Liver (tissue), 8 donors: ENCODE measurements at regions not wholly inside any gene's neighbourhood (a gene's known extent, or its start where the extent isn't known, plus 50 kb on each side); places are given as distances from the start of the nearest gene placed in this dataset.

Source experiments
- DNase-seq: peaks from one replicate; pipeline ENCODE4 v3.0.0-alpha.2; 2017; ENCODE audit warnings: low spot score
- H3K27ac ChIP-seq, 2 donors: one replicate each; pipeline ENCODE4 v1.7.0; 2013; ENCODE audit warnings: inconsistent platforms in 2 of 2, low read length in 2 of 2, control low read depth in 1 of 2, low read depth in 1 of 2, mild to moderate bottlenecking in 1 of 2
- H3K27me3 ChIP-seq, 4 donors: one replicate each; pipeline versions ENCODE4 v1.6.1 to v1.7.0; 2013; ENCODE audit warnings: low read length in 3 of 4, inconsistent platforms in 1 of 4, mild to moderate bottlenecking in 1 of 4, moderate library complexity in 1 of 4; ENCODE audit not compliant: control insufficient read depth in 4 of 4, insufficient read depth in 4 of 4
- H3K36me3 ChIP-seq, 4 donors: one replicate each; pipeline versions ENCODE4 v1.6.1 to v1.7.0; 2013; ENCODE audit warnings: low read length in 3 of 4, mild to moderate bottlenecking in 3 of 4, low read depth in 1 of 4, moderate library complexity in 1 of 4; ENCODE audit not compliant: control insufficient read depth in 4 of 4, insufficient read depth in 3 of 4
- H3K4me1 ChIP-seq, 4 donors: one replicate each; pipeline versions ENCODE4 v1.6.1 to v1.7.0; 2013; ENCODE audit warnings: low read length in 3 of 4, mild to moderate bottlenecking in 3 of 4, moderate library complexity in 1 of 4; ENCODE audit not compliant: control insufficient read depth in 4 of 4, insufficient read depth in 4 of 4
- H3K4me3 ChIP-seq, 3 donors: one replicate each; pipeline versions ENCODE4 v1.6.1 to v1.7.0; 2013; ENCODE audit warnings: low read length in 3 of 3, control low read depth in 1 of 3, low read depth in 1 of 3, mild to moderate bottlenecking in 1 of 3
- H3K9ac ChIP-seq, 2 donors: one replicate each; pipeline ENCODE4 v1.7.0; 2013; ENCODE audit warnings: low read length in 2 of 2, mild to moderate bottlenecking in 2 of 2, moderate library complexity in 2 of 2, control low read depth in 1 of 2, low read depth in 1 of 2
- H3K9me3 ChIP-seq, 4 donors: one replicate each; pipeline versions ENCODE4 v1.6.1 to v1.7.0; 2013; ENCODE audit warnings: low read length in 3 of 4; ENCODE audit not compliant: control insufficient read depth in 4 of 4
- EGR1 ChIP-seq, 2 donors: IDR thresholded peaks; 2 replicates each; pipeline ENCODE4 v1.6.1; 2016 to 2018; ENCODE audit warnings: antibody characterized with exemption in 2 of 2, low read depth in 2 of 2
- FOXA1 ChIP-seq: IDR thresholded peaks from 2 replicates; pipeline ENCODE4 v1.6.1; 2016; ENCODE audit warnings: antibody characterized with exemption
- FOXA2 ChIP-seq: IDR thresholded peaks from 2 replicates; pipeline ENCODE4 v1.6.1; 2016; ENCODE audit warnings: antibody characterized with exemption
- GABPA ChIP-seq, 2 donors: IDR thresholded peaks in 1 of 2; conservative IDR thresholded peaks in 1 of 2; 2 replicates each; pipeline ENCODE4 v1.6.1; 2016; ENCODE audit warnings: antibody characterized with exemption in 2 of 2, mild to moderate bottlenecking in 1 of 2, moderate library complexity in 1 of 2
- HNF4A ChIP-seq, 2 donors: conservative IDR thresholded peaks; 2 replicates each; pipeline ENCODE4 v1.6.1; 2016; ENCODE audit warnings: antibody characterized with exemption in 2 of 2, mild to moderate bottlenecking in 2 of 2
- HNF4G ChIP-seq: IDR thresholded peaks from 2 replicates; pipeline ENCODE4 v1.6.1; 2016; ENCODE audit warnings: antibody characterized with exemption
- JUND ChIP-seq, 2 donors: IDR thresholded peaks; 2 replicates each; pipeline ENCODE4 v1.6.1; 2016; ENCODE audit warnings: antibody characterized with exemption in 2 of 2
- NR2F2 ChIP-seq: IDR thresholded peaks from 2 replicates; pipeline ENCODE4 v1.6.1; 2016; ENCODE audit warnings: antibody characterized with exemption
- RAD21 ChIP-seq, 2 donors: IDR thresholded peaks; 2 replicates each; pipeline ENCODE4 v1.6.1; 2016; ENCODE audit warnings: antibody characterized with exemption in 2 of 2, mild to moderate bottlenecking in 2 of 2
- RXRA ChIP-seq, 2 donors: IDR thresholded peaks; 2 replicates each; pipeline ENCODE4 v1.6.1; 2017 to 2018; ENCODE audit warnings: antibody characterized with exemption in 2 of 2, mild to moderate bottlenecking in 1 of 2
- SP1 ChIP-seq: IDR thresholded peaks from 2 replicates; pipeline ENCODE4 v1.6.1; 2018; ENCODE audit warnings: antibody characterized with exemption, mild to moderate bottlenecking
- TAF1 ChIP-seq: conservative IDR thresholded peaks from 2 replicates; pipeline ENCODE4 v1.6.1; 2016; ENCODE audit warnings: antibody characterized with exemption, mild to moderate bottlenecking
- YY1 ChIP-seq: IDR thresholded peaks from 2 replicates; pipeline ENCODE4 v1.6.1; 2016; ENCODE audit warnings: antibody characterized with exemption, mild to moderate bottlenecking
- WGBS: extraction: QIAGEN DNeasy Blood & Tissue Kit; methylation state at CpG from one replicate; pipeline ENCODE4 v1.1.7; 2013; 5-methylcytosine and 5-hydroxymethylcytosine counted together
- TF ChIP-seq, protein P1 (sequence below): fragments of 150-350 bp; IDR thresholded peaks from 2 replicates; pipeline ENCODE4 v1.5.1; 2017; ENCODE audit warnings: improper control_type of control experiment, low read depth, low read length; ENCODE audit not compliant: missing input control
- TF ChIP-seq, protein P2 (sequence below): IDR thresholded peaks from 2 replicates; pipeline ENCODE4 v1.6.1; 2016; ENCODE audit warnings: antibody characterized with exemption
- TF ChIP-seq, protein P3 (sequence below): IDR thresholded peaks from 2 replicates; pipeline ENCODE4 v1.6.1; 2016; ENCODE audit warnings: antibody characterized with exemption, mild to moderate bottlenecking
- TF ChIP-seq, protein P4 (sequence below): IDR thresholded peaks from 2 replicates; pipeline ENCODE4 v1.6.1; 2016; ENCODE audit warnings: antibody characterized with exemption
- TF ChIP-seq, protein P5 (sequence below): IDR thresholded peaks from 2 replicates; pipeline ENCODE4 v1.6.1; 2016; ENCODE audit warnings: antibody characterized with exemption
- donor health status: healthy.
- donor health status: healthy.
- donor health status: healthy.
- donor health status: healthy.
- donor health status: healthy.

DNA sequence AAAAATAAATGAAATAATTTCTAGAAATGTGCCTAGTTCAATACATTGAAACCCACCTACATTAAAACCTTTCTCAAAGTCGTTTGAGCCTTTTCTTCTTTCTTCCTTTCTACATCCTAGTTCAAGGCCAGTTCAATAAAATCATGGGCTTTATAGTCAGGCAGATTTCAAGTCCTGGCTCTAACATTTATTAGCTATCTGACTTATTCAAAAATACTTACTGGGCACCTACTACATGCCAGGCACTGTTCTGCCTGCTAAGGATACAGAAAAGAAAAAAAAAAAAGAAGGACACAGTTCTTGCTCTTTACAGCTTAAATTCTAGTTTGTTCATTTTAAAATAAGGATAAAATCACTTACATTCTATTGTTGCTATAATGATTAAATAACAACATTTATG is 134.2 kb upstream of the FGGY start:
- no peak for DNase-seq
- no peaks in the 10 kb centered on the region for H3K27me3 ChIP-seq
- H3K36me3 ChIP-seq: no peaks in the 10 kb centered on the region
- TF ChIP-seq JUND (IDR thresholded peaks at IDR 0.05): no peak
- TF ChIP-seq RXRA (IDR thresholded peaks at IDR 0.05): no peak
- TF ChIP-seq FOXA1: no peak
- TF ChIP-seq FOXA2: no peak
- TF ChIP-seq, protein P1, sequence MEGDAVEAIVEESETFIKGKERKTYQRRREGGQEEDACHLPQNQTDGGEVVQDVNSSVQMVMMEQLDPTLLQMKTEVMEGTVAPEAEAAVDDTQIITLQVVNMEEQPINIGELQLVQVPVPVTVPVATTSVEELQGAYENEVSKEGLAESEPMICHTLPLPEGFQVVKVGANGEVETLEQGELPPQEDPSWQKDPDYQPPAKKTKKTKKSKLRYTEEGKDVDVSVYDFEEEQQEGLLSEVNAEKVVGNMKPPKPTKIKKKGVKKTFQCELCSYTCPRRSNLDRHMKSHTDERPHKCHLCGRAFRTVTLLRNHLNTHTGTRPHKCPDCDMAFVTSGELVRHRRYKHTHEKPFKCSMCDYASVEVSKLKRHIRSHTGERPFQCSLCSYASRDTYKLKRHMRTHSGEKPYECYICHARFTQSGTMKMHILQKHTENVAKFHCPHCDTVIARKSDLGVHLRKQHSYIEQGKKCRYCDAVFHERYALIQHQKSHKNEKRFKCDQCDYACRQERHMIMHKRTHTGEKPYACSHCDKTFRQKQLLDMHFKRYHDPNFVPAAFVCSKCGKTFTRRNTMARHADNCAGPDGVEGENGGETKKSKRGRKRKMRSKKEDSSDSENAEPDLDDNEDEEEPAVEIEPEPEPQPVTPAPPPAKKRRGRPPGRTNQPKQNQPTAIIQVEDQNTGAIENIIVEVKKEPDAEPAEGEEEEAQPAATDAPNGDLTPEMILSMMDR: no peak
- TF ChIP-seq GABPA (IDR thresholded peaks at IDR 0.05 in 1 of 2, conservative IDR thresholded peaks at IDR 0.05 in 1 of 2): no peak
- TF ChIP-seq, protein P2, sequence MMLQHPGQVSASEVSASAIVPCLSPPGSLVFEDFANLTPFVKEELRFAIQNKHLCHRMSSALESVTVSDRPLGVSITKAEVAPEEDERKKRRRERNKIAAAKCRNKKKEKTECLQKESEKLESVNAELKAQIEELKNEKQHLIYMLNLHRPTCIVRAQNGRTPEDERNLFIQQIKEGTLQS: no peak
- TF ChIP-seq YY1: no peak
- TF ChIP-seq HNF4G: no peak
- TF ChIP-seq, protein P3, sequence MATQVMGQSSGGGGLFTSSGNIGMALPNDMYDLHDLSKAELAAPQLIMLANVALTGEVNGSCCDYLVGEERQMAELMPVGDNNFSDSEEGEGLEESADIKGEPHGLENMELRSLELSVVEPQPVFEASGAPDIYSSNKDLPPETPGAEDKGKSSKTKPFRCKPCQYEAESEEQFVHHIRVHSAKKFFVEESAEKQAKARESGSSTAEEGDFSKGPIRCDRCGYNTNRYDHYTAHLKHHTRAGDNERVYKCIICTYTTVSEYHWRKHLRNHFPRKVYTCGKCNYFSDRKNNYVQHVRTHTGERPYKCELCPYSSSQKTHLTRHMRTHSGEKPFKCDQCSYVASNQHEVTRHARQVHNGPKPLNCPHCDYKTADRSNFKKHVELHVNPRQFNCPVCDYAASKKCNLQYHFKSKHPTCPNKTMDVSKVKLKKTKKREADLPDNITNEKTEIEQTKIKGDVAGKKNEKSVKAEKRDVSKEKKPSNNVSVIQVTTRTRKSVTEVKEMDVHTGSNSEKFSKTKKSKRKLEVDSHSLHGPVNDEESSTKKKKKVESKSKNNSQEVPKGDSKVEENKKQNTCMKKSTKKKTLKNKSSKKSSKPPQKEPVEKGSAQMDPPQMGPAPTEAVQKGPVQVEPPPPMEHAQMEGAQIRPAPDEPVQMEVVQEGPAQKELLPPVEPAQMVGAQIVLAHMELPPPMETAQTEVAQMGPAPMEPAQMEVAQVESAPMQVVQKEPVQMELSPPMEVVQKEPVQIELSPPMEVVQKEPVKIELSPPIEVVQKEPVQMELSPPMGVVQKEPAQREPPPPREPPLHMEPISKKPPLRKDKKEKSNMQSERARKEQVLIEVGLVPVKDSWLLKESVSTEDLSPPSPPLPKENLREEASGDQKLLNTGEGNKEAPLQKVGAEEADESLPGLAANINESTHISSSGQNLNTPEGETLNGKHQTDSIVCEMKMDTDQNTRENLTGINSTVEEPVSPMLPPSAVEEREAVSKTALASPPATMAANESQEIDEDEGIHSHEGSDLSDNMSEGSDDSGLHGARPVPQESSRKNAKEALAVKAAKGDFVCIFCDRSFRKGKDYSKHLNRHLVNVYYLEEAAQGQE: no peak
- TF ChIP-seq NR2F2: no peak
- TF ChIP-seq, protein P4, sequence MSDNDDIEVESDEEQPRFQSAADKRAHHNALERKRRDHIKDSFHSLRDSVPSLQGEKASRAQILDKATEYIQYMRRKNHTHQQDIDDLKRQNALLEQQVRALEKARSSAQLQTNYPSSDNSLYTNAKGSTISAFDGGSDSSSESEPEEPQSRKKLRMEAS: no peak
- TF ChIP-seq TAF1: no peak
- TF ChIP-seq HNF4A (conservative IDR thresholded peaks at IDR 0.05): no peak
- no peak for TF ChIP-seq SP1
- TF ChIP-seq RAD21 (IDR thresholded peaks at IDR 0.05): no peak
- no peak for TF ChIP-seq EGR1 (IDR thresholded peaks at IDR 0.05; ENCODE audit: low read depth in 2 of 2)
- TF ChIP-seq, protein P5, sequence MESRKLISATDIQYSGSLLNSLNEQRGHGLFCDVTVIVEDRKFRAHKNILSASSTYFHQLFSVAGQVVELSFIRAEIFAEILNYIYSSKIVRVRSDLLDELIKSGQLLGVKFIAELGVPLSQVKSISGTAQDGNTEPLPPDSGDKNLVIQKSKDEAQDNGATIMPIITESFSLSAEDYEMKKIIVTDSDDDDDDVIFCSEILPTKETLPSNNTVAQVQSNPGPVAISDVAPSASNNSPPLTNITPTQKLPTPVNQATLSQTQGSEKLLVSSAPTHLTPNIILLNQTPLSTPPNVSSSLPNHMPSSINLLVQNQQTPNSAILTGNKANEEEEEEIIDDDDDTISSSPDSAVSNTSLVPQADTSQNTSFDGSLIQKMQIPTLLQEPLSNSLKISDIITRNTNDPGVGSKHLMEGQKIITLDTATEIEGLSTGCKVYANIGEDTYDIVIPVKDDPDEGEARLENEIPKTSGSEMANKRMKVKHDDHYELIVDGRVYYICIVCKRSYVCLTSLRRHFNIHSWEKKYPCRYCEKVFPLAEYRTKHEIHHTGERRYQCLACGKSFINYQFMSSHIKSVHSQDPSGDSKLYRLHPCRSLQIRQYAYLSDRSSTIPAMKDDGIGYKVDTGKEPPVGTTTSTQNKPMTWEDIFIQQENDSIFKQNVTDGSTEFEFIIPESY: no peak
- H3K27ac ChIP-seq: no peak overlapping the region
- WGBS: 57% methylated on average over 1 of the region's 1 CpG
- H3K4me3 ChIP-seq: no peak overlapping the region
- H3K9ac ChIP-seq: no peak overlapping the region
- no peaks in the 10 kb centered on the region for H3K4me1 ChIP-seq
- peaks cover 0 to 13% (median 0%) of the 10 kb centered on the region in 4 donors for H3K9me3 ChIP-seq
